ENCODE measurements at regions not wholly inside any gene's neighbourhood (a gene's known extent, or its start where the extent isn't known, plus 50 kb on each side); places are given as distances from the start of the nearest gene placed in this dataset.

DNA sequence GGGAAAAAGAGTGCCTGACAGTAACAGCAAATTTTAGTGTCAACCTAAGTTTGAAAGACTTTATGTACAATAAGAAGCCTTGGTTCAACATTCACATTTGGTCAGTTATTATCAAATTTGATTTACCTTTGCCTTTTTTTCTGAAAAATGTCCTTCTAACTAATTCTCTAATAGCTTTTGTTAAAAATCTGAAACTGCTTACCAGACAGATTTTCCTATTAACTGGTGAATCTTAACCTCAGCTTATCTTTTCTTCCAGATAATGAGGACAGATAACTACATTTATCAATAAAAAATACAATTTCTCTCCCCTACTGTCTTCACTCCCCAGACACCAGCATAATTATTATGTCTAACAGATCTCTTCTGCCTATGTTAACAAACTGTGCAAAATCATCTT lies 988.5 kb downstream of the CDH18 start:
- no peak overlapping the region for H4K91ac ChIP-seq (ENCODE audit: low read depth, low read length)

DNA sequence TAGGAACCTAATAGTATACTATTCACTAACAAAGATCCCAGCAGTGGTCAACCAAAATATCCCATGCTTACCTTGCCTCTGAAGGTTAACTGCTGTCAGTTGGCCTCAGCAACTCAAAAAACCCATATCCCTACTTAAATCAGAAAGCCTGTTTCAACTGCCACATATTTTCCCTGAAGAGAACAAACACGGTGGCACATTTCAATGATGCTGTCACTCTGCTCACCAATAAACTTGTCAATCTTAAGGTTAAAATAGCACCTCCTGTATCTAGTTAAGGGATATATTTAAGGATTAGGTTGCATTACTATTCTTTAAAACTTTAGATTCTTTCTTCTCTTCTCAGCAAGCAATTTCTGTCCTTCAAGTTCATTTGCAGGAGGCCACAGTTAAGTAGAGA lies 986.9 kb downstream of the CDH18 start:
- Histone ChIP-seq H3K9me3 (ENCODE audit: insufficient read depth, low read depth, low read length) (no peaks in the 10 kb centered on the region), H3K27ac (ENCODE audit: low read depth, low read length) (no peak overlapping the region), H2AK5ac (ENCODE audit: low read length) (no peak overlapping the region), H4K8ac (ENCODE audit: low read depth, low read length) (no peak overlapping the region), H3K23ac (ENCODE audit: low read length) (no peak overlapping the region), H2BK12ac (ENCODE audit: low read length) (no peak overlapping the region), H2BK5ac (ENCODE audit: low read depth, low read length, poor library complexity) (no peak overlapping the region), H3K4me2 (ENCODE audit: low read length) (no peak overlapping the region), H3K79me1 (ENCODE audit: low read length) (no peaks in the 10 kb centered on the region), H2AFZ (ENCODE audit: insufficient read depth, low read length, poor library complexity) (no peak overlapping the region), H4K91ac (ENCODE audit: low read depth, low read length) (no peak overlapping the region), H3K4me1 (ENCODE audit: control insufficient read depth in 1 of 2, insufficient read depth in 2 of 2, low read length in 2 of 2) (no peaks in the 10 kb centered on the region), H3K9ac (ENCODE audit: low read length) (no peak overlapping the region), H3K27me3 (ENCODE audit: insufficient read depth, low read length) (no peaks in the 10 kb centered on the region), H3K4ac (ENCODE audit: low read depth, low read length) (no peak overlapping the region), H2BK120ac (ENCODE audit: insufficient read depth, low read length, poor library complexity) (no peak overlapping the region), H4K12ac (ENCODE audit: low read depth, low read length) (no peak overlapping the region), H3K14ac (ENCODE audit: low read length) (no peak overlapping the region), H3K79me2 (ENCODE audit: control insufficient read depth, insufficient read depth, low read length, poor library complexity) (no peaks in the 10 kb centered on the region), H3K36me3 (ENCODE audit: control insufficient read depth in 1 of 2, insufficient read depth in 2 of 2, low read length in 2 of 2) (no peaks in the 10 kb centered on the region), H3K4me3 (ENCODE audit: low read depth, low read length) (no peak overlapping the region), H3K18ac (ENCODE audit: low read length) (no peak overlapping the region)
- WGBS (ENCODE audit: extremely low coverage, insufficient coverage, insufficient read length), result no CpG with 5 or more reads among the region's 1 CpG
- DNase-seq, result no peak

More for the DNA sequence above, 988.5 kb downstream of the CDH18 start:
- no peaks in the 10 kb centered on the region for H3K27me3 ChIP-seq (ENCODE audit: insufficient read depth, low read length)
- no peak overlapping the region for H4K8ac ChIP-seq (ENCODE audit: low read depth, low read length)
- H3K79me1 ChIP-seq (ENCODE audit: low read length), result no peaks in the 10 kb centered on the region
- no peaks in the 10 kb centered on the region for H3K36me3 ChIP-seq (ENCODE audit: control insufficient read depth in 1 of 2, insufficient read depth in 2 of 2, low read length in 2 of 2)
- no peak overlapping the region for H3K23ac ChIP-seq (ENCODE audit: low read length)
- H2AK5ac ChIP-seq (ENCODE audit: low read length), result no peak overlapping the region
- H3K9me3 ChIP-seq (ENCODE audit: insufficient read depth, low read depth, low read length), result no peaks in the 10 kb centered on the region
- no peak overlapping the region for H3K4me2 ChIP-seq (ENCODE audit: low read length)
- H4K12ac ChIP-seq (ENCODE audit: low read depth, low read length), result no peak overlapping the region
- no peak overlapping the region for H2AFZ ChIP-seq (ENCODE audit: insufficient read depth, low read length, poor library complexity)
- no peak overlapping the region for H3K27ac ChIP-seq (ENCODE audit: low read depth, low read length)
- no peak overlapping the region for H3K4ac ChIP-seq (ENCODE audit: low read depth, low read length)
- no peak overlapping the region for H2BK120ac ChIP-seq (ENCODE audit: insufficient read depth, low read length, poor library complexity)
- no peak for DNase-seq
- H2BK5ac ChIP-seq (ENCODE audit: low read depth, low read length, poor library complexity), result no peak overlapping the region
- H3K18ac ChIP-seq (ENCODE audit: low read length), result no peak overlapping the region
- H3K9ac ChIP-seq (ENCODE audit: low read length), result no peak overlapping the region
- no peaks in the 10 kb centered on the region for H3K4me1 ChIP-seq (ENCODE audit: control insufficient read depth in 1 of 2, insufficient read depth in 2 of 2, low read length in 2 of 2)
- H3K14ac ChIP-seq (ENCODE audit: low read length), result no peak overlapping the region
- H3K79me2 ChIP-seq (ENCODE audit: control insufficient read depth, insufficient read depth, low read length, poor library complexity), result no peaks in the 10 kb centered on the region
- H2BK12ac ChIP-seq (ENCODE audit: low read length), result no peak overlapping the region
- no peak overlapping the region for H3K4me3 ChIP-seq (ENCODE audit: low read depth, low read length)

DNA sequence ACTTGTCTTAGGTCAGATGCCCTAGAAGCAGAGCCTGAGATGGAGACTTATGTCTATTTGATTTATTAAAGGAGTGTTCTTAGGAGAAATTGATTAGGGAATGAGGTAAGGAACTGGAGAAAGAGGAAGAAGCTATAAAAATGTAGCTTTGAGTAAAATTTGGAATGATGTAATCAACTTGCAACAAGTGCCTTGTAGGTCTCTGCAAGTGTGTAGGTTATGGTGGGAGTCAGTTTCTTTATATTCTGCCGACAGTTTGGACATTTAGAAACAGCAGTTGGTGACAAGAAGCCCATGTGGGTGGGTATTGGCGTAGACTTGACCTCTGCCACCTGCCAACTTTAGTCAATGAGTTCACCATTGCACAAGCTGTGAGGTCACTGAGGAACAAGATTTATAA lies 986.5 kb downstream of the CDH18 start:
- Histone ChIP-seq H3K9me3 (ENCODE audit: insufficient read depth, low read depth, low read length) (no peaks in the 10 kb centered on the region), H3K27me3 (ENCODE audit: insufficient read depth, low read length) (no peaks in the 10 kb centered on the region)
- WGBS (ENCODE audit: extremely low coverage, insufficient coverage, insufficient read length), result no CpG with 5 or more reads among the region's 2 CpGs

DNA sequence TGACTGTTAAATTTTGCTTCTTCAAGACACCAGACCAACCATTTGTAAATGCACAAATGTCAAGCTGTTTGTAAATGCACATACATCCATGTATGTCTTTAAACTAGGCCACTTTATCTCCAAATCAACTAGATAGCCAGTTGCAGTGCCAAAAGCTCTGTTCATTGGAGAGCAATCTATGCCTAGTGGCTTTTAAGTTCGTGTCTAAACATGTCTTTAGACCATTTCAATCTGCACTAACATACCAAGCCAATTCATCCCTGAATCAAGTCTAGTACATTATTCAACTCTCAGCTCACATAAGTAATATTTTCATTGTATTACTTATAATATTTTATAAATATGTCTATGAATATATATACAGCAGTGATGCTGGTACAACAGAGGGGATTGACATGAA lies 985.9 kb downstream of the CDH18 start:
- Histone ChIP-seq H2AK5ac (ENCODE audit: low read length) (no peak overlapping the region), H2AFZ (ENCODE audit: insufficient read depth, low read length, poor library complexity) (no peak overlapping the region), H4K91ac (ENCODE audit: low read depth, low read length) (no peak overlapping the region), H3K4me1 (ENCODE audit: control insufficient read depth in 1 of 2, insufficient read depth in 2 of 2, low read length in 2 of 2) (no peaks in the 10 kb centered on the region), H4K12ac (ENCODE audit: low read depth, low read length) (no peak overlapping the region), H2BK12ac (ENCODE audit: low read length) (no peak overlapping the region), H3K9me3 (ENCODE audit: insufficient read depth, low read depth, low read length) (no peaks in the 10 kb centered on the region), H3K79me1 (ENCODE audit: low read length) (no peaks in the 10 kb centered on the region), H3K9ac (ENCODE audit: low read length) (no peak overlapping the region), H3K4me2 (ENCODE audit: low read length) (no peak overlapping the region), H3K4me3 (ENCODE audit: low read depth, low read length) (no peak overlapping the region), H3K27me3 (ENCODE audit: insufficient read depth, low read length) (no peaks in the 10 kb centered on the region), H3K36me3 (ENCODE audit: control insufficient read depth in 1 of 2, insufficient read depth in 2 of 2, low read length in 2 of 2) (no peaks in the 10 kb centered on the region), H4K8ac (ENCODE audit: low read depth, low read length) (no peak overlapping the region), H2BK120ac (ENCODE audit: insufficient read depth, low read length, poor library complexity) (no peak overlapping the region), H3K14ac (ENCODE audit: low read length) (no peak overlapping the region), H3K27ac (ENCODE audit: low read depth, low read length) (no peak overlapping the region), H2BK5ac (ENCODE audit: low read depth, low read length, poor library complexity) (no peak overlapping the region), H3K23ac (ENCODE audit: low read length) (no peak overlapping the region), H3K18ac (ENCODE audit: low read length) (no peak overlapping the region), H3K4ac (ENCODE audit: low read depth, low read length) (no peak overlapping the region), H3K79me2 (ENCODE audit: control insufficient read depth, insufficient read depth, low read length, poor library complexity) (no peaks in the 10 kb centered on the region)
- WGBS (ENCODE audit: extremely low coverage, insufficient coverage, insufficient read length), result no CpG with 5 or more reads among the region's 1 CpG
- DNase-seq, result no peak

More for the DNA sequence above, 986.5 kb downstream of the CDH18 start:
- no peak overlapping the region for H2BK5ac ChIP-seq (ENCODE audit: low read depth, low read length, poor library complexity)
- H3K18ac ChIP-seq (ENCODE audit: low read length), result no peak overlapping the region
- no peak overlapping the region for H3K4ac ChIP-seq (ENCODE audit: low read depth, low read length)
- H4K91ac ChIP-seq (ENCODE audit: low read depth, low read length), result no peak overlapping the region
- no peak overlapping the region for H2BK120ac ChIP-seq (ENCODE audit: insufficient read depth, low read length, poor library complexity)
- no peak overlapping the region for H3K4me3 ChIP-seq (ENCODE audit: low read depth, low read length)
- no peaks in the 10 kb centered on the region for H3K36me3 ChIP-seq (ENCODE audit: control insufficient read depth in 1 of 2, insufficient read depth in 2 of 2, low read length in 2 of 2)
- H3K4me1 ChIP-seq (ENCODE audit: control insufficient read depth in 1 of 2, insufficient read depth in 2 of 2, low read length in 2 of 2), result no peaks in the 10 kb centered on the region
- no peak overlapping the region for H4K8ac ChIP-seq (ENCODE audit: low read depth, low read length)
- no peak overlapping the region for H3K9ac ChIP-seq (ENCODE audit: low read length)
- no peak overlapping the region for H4K12ac ChIP-seq (ENCODE audit: low read depth, low read length)
- no peak overlapping the region for H3K14ac ChIP-seq (ENCODE audit: low read length)
- no peak overlapping the region for H3K23ac ChIP-seq (ENCODE audit: low read length)
- no peaks in the 10 kb centered on the region for H3K79me2 ChIP-seq (ENCODE audit: control insufficient read depth, insufficient read depth, low read length, poor library complexity)
- no peak overlapping the region for H3K4me2 ChIP-seq (ENCODE audit: low read length)
- H2AFZ ChIP-seq (ENCODE audit: insufficient read depth, low read length, poor library complexity), result no peak overlapping the region
- H2AK5ac ChIP-seq (ENCODE audit: low read length), result no peak overlapping the region
- DNase-seq, result no peak
- H2BK12ac ChIP-seq (ENCODE audit: low read length), result no peak overlapping the region
- H3K79me1 ChIP-seq (ENCODE audit: low read length), result no peaks in the 10 kb centered on the region
- H3K27ac ChIP-seq (ENCODE audit: low read depth, low read length), result no peak overlapping the region

Measured in trophoblast cell (in vitro differentiated cells and primary cell).